SK-N-SH treated with all-trans-retinoic acid at 6 μM for 48 hours (cell line): ENCODE measurements at regions not wholly inside any gene's neighbourhood (a gene's known extent, or its start where the extent isn't known, plus 50 kb on each side); places are given as distances from the start of the nearest gene placed in this dataset.

Experiments
- BACH2 ChIP-seq: fragments of 250-450 bp; sonication (Bioruptor Pico); IDR thresholded peaks from 2 replicates; pipeline ENCODE4 v1.9.0; 2021; ENCODE audit warnings: mild to moderate bottlenecking, borderline replicate concordance
- CSDC2 ChIP-seq: fragments of 250-450 bp; sonication (Bioruptor Pico); IDR thresholded peaks from 2 replicates; pipeline ENCODE4 v1.5.0; 2020; ENCODE audit warnings: mild to moderate bottlenecking, moderate library complexity
- ISL1 ChIP-seq: fragments of 250-450 bp; sonication (Bioruptor Pico); IDR thresholded peaks from 2 replicates; pipeline ENCODE4 v2.1.2; 2022; ENCODE audit warnings: mild to moderate bottlenecking, moderate library complexity
- RARB ChIP-seq: fragments of 250-450 bp; sonication (Bioruptor Pico); IDR thresholded peaks from 2 replicates; pipeline ENCODE4 v1.8.0; 2021; ENCODE audit warnings: mild to moderate bottlenecking, moderate library complexity
- TF ChIP-seq, protein P1 (sequence below): fragments of 250-450 bp; sonication (Bioruptor Pico); IDR thresholded peaks from 2 replicates; pipeline ENCODE4 v1.5.1; 2021; ENCODE audit warnings: mild to moderate bottlenecking, moderate library complexity
- TF ChIP-seq, protein P2 (sequence below): fragments of 250-450 bp; sonication (Bioruptor Pico); IDR thresholded peaks from 2 replicates; pipeline ENCODE4 v1.8.0; 2020; ENCODE audit warnings: mild to moderate bottlenecking, moderate library complexity, borderline replicate concordance

DNA sequence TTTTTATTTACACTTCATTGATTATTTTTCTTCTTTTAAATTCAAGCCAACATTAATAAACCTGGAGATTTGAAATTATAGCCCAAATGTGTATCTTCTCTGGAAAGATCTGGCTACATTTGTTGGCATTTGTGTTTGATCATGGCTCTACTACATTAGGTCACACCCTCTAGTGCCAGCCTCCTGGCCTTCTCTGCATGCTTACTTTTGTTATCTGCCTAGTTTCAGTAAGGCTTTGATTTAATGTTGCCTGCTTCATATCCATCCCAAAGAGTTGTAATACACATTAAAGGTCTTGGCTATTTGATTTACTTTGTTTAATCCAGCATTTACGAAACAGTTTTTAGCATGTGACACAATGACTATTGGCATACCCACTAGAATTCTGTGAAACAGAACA, 224.5 kb downstream of the TRAM1L1 start:
- TF ChIP-seq, protein P1, sequence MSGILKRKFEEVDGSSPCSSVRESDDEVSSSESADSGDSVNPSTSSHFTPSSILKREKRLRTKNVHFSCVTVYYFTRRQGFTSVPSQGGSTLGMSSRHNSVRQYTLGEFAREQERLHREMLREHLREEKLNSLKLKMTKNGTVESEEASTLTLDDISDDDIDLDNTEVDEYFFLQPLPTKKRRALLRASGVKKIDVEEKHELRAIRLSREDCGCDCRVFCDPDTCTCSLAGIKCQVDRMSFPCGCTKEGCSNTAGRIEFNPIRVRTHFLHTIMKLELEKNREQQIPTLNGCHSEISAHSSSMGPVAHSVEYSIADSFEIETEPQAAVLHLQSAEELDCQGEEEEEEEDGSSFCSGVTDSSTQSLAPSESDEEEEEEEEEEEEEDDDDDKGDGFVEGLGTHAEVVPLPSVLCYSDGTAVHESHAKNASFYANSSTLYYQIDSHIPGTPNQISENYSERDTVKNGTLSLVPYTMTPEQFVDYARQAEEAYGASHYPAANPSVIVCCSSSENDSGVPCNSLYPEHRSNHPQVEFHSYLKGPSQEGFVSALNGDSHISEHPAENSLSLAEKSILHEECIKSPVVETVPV (CRISPR knock-in tag): no peak
- TF ChIP-seq CSDC2 (no peak), ISL1 (CRISPR knock-in tag) (no peak), BACH2 (CRISPR knock-in tag) (no peak), RARB (CRISPR knock-in tag) (no peak)
- TF ChIP-seq, protein P2, sequence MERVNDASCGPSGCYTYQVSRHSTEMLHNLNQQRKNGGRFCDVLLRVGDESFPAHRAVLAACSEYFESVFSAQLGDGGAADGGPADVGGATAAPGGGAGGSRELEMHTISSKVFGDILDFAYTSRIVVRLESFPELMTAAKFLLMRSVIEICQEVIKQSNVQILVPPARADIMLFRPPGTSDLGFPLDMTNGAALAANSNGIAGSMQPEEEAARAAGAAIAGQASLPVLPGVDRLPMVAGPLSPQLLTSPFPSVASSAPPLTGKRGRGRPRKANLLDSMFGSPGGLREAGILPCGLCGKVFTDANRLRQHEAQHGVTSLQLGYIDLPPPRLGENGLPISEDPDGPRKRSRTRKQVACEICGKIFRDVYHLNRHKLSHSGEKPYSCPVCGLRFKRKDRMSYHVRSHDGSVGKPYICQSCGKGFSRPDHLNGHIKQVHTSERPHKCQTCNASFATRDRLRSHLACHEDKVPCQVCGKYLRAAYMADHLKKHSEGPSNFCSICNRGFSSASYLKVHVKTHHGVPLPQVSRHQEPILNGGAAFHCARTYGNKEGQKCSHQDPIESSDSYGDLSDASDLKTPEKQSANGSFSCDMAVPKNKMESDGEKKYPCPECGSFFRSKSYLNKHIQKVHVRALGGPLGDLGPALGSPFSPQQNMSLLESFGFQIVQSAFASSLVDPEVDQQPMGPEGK: no peak
